Activated naive CD8-positive, alpha-beta T cell treated with anti-CD3 and anti-CD28 coated beads for 36 hours (primary cell): ENCODE measurements at regions not wholly inside any gene's neighbourhood (a gene's known extent, or its start where the extent isn't known, plus 50 kb on each side); places are given as distances from the start of the nearest gene placed in this dataset.

Experiments
- DNase-seq: peaks from one replicate; pipeline ENCODE4 v3.0.0; 2021
- H3K27ac Mint-ChIP-seq: one replicate; pipeline ENCODE4 v1.8.0; 2022; ENCODE audit warnings: mild to moderate bottlenecking, moderate library complexity, mixed read lengths
- H3K27me3 Mint-ChIP-seq: one replicate; pipeline ENCODE4 v1.8.0; 2022; ENCODE audit warnings: mild to moderate bottlenecking, mixed read lengths
- H3K36me3 Mint-ChIP-seq: one replicate; pipeline ENCODE4 v1.8.0; 2021; ENCODE audit warnings: mild to moderate bottlenecking, mixed read lengths
- H3K4me1 Mint-ChIP-seq: one replicate; pipeline ENCODE4 v1.8.0; 2021; ENCODE audit warnings: mixed read lengths
- H3K4me3 Mint-ChIP-seq: one replicate; pipeline ENCODE4 v1.8.0; 2022; ENCODE audit warnings: mild to moderate bottlenecking, moderate library complexity, mixed read lengths
- H3K9me3 Mint-ChIP-seq: one replicate; pipeline ENCODE4 v1.8.0; 2022; ENCODE audit warnings: mixed read lengths

DNA sequence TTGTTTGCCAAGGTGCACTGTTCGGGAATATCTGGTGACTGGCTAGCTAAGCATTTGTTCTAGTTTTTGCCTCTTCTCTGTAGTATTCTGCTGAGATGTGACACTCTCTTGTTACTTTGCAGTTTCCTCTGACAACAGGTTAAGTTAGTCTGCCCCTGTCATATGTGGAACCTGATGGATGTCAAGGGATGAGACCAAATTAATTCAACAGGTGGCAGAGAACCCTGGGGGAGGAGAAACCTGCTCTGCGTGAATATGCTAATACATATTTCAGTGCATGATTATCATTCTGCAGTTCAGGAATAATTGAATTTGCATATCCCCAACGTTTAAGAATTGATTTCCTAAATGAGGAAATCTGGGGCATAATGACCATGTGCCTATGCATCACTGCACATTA lies 777.3 kb downstream of the PDCD6IP start:
- H3K9me3 Mint-ChIP-seq = no peaks in the 10 kb centered on the region
- H3K27ac Mint-ChIP-seq = no peak overlapping the region
- H3K36me3 Mint-ChIP-seq = no peaks in the 10 kb centered on the region
- H3K27me3 Mint-ChIP-seq = no peaks in the 10 kb centered on the region
- no peak for DNase-seq
- no peaks in the 10 kb centered on the region for H3K4me1 Mint-ChIP-seq
- H3K4me3 Mint-ChIP-seq = no peak overlapping the region

DNA sequence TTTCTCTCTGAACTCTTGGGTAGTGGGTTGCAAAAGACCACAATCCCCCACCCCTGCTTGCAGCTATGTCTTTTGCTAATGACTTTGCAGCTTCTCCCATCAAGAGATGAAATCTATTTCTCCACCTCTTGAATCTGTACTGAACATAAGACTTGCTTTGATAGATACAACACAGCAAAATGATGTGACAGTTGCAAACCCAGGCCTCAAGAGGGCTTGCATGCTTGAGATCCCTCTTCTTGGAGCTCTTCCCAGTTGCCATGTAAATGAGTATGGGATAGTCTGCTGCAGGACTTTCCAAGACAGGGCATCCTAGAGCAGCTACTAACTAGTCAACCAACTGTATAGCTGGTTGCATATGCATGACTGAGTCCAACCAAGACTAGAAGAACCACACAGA lies 783.6 kb downstream of the PDCD6IP start:
- DNase-seq = no peak
- H3K27me3 Mint-ChIP-seq = no peaks in the 10 kb centered on the region
- no peaks in the 10 kb centered on the region for H3K9me3 Mint-ChIP-seq
- H3K36me3 Mint-ChIP-seq = no peaks in the 10 kb centered on the region
- H3K4me1 Mint-ChIP-seq = no peaks in the 10 kb centered on the region
- no peak overlapping the region for H3K27ac Mint-ChIP-seq
- H3K4me3 Mint-ChIP-seq = no peak overlapping the region

DNA sequence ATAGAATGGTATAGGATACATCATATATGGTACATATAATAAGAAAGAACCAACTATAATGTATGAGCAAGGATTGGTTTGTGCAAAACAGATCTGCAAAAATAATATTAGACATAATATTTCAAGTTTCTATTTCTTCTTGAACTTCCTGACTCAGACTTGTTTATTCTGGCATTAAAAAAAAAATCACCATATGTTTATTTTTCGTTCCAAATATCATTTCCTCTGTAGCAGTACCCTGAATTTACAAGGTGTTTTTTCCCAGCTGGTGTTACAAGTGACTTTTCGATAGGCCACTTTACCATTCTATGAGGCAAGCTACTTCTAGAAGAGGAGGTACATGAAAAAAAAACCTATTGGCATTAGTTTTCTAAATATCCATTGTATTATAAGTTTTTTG lies 785.0 kb downstream of the PDCD6IP start:
- Mint-ChIP-seq H3K27me3 (no peaks in the 10 kb centered on the region), H3K9me3 (no peaks in the 10 kb centered on the region), H3K4me3 (no peak overlapping the region), H3K27ac (no peak overlapping the region), H3K4me1 (no peaks in the 10 kb centered on the region), H3K36me3 (no peaks in the 10 kb centered on the region)
- DNase-seq = no peak

DNA sequence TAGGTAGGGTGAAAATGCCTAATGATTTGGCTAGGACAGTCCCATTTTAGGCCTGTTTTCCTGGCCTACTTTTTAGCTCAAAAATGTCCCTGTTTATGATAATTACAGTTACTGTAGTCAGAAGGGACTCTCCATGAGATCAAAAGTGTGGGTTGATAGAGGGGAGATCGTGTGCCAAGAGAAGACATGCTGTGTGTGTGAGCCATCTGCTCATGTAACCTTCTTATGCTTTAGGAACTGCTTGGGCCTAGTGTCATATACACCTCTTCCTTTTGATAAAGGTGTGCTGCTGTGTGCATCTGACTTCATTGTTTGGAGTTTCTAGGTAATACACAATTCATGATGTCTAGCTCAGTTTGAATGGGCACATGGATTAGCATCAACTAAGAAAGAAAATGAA lies 786.5 kb downstream of the PDCD6IP start:
- no peak overlapping the region for H3K4me3 Mint-ChIP-seq
- no peak for DNase-seq
- peaks cover 4% of the 10 kb centered on the region for H3K9me3 Mint-ChIP-seq
- H3K36me3 Mint-ChIP-seq = no peaks in the 10 kb centered on the region
- H3K27ac Mint-ChIP-seq = no peak overlapping the region
- H3K27me3 Mint-ChIP-seq = no peaks in the 10 kb centered on the region
- no peaks in the 10 kb centered on the region for H3K4me1 Mint-ChIP-seq

DNA sequence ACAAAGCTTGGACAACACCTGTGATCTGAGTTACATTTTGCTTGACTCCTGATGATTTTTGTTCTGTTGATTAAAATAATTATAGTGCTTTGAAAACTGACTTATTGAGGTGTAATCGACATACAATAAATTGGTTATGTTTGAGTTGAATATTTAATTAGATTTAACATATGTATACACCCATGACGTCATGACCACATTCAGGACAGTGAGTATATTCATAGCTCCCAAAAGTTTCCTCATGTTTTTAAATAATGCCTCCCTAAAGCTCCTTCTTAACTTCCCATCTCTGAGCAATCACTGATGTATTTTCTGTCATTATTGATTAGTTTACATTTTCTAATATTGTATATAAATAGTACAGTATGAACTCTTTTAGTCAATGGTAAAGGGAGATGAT lies 801.2 kb downstream of the PDCD6IP start:
- Mint-ChIP-seq H3K4me3 (no peak overlapping the region), H3K27me3 (no peaks in the 10 kb centered on the region), H3K9me3 (peaks cover 2% of the 10 kb centered on the region), H3K36me3 (no peaks in the 10 kb centered on the region), H3K4me1 (no peaks in the 10 kb centered on the region), H3K27ac (no peak overlapping the region)
- no peak for DNase-seq

DNA sequence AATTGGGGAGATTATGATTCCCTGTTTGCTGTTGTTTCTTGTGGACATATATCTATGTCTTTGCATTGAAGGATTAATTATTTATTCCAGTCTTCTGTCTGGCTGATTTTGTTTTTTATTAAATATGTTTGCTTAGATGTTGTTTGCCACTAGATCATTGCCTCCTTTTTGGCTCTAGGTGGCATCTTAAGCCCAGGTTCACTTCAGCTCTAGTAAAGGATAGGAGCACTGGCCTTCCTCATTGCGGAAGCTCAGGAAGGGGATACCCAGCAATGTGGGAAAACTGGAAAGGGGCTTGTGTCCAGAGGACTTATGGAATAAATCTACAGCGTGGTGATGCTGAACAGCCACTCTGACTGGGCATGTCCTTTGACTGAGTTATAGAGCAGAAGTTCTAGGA lies 821.6 kb downstream of the PDCD6IP start:
- no peaks in the 10 kb centered on the region for H3K36me3 Mint-ChIP-seq
- no peaks in the 10 kb centered on the region for H3K27me3 Mint-ChIP-seq
- H3K9me3 Mint-ChIP-seq = peaks cover 23% of the 10 kb centered on the region

DNA sequence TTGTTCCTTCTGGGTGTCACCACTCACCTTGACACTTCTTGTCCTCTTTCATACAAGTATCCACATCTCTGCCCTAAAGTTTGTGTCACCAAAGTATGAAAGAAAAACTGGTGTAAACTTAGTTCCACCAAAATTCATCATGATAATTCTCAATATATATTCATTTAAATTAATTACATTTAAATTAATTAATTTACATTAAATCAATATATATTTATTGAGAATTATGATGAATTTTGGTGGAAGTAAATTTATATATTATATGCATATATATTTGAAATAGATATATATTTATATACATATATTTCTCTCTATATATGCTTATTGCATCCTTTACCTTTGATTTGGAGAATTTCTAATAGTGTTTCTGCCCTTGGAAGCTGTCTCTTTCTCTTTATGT lies 828.3 kb downstream of the PDCD6IP start:
- no peak overlapping the region for H3K4me3 Mint-ChIP-seq
- H3K27me3 Mint-ChIP-seq = no peaks in the 10 kb centered on the region
- no peak overlapping the region for H3K27ac Mint-ChIP-seq
- DNase-seq = no peak
- no peaks in the 10 kb centered on the region for H3K36me3 Mint-ChIP-seq
- no peaks in the 10 kb centered on the region for H3K4me1 Mint-ChIP-seq
- H3K9me3 Mint-ChIP-seq = peaks cover 9% of the 10 kb centered on the region

More for the DNA sequence above, 821.6 kb downstream of the PDCD6IP start:
- H3K4me3 Mint-ChIP-seq = no peak overlapping the region
- DNase-seq = no peak
- no peak overlapping the region for H3K27ac Mint-ChIP-seq
- no peaks in the 10 kb centered on the region for H3K4me1 Mint-ChIP-seq

DNA sequence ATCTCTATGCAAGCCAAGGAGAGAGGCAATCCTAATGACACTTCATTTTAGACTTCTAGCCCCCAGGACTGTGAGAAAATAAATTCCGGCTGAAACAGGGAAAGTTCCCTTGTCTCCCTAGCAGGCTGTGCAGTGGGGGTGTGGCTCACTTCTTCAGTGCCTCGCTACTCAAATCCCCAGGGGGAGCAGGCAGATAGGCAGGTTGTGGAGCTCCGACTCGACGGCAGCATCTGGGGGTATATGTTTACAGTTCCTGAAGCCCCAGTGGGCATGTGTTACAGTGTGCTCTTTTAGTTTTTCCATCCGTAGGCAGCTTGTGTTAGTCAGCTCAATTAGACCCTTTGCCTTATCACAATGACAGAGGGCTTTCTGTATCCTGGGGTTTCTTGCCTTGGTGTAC lies 836.5 kb downstream of the PDCD6IP start:
- Mint-ChIP-seq H3K27ac (no peak overlapping the region), H3K36me3 (no peaks in the 10 kb centered on the region), H3K27me3 (no peaks in the 10 kb centered on the region), H3K4me3 (no peak overlapping the region), H3K9me3 (no peaks in the 10 kb centered on the region), H3K4me1 (no peaks in the 10 kb centered on the region)
- no peak for DNase-seq

DNA sequence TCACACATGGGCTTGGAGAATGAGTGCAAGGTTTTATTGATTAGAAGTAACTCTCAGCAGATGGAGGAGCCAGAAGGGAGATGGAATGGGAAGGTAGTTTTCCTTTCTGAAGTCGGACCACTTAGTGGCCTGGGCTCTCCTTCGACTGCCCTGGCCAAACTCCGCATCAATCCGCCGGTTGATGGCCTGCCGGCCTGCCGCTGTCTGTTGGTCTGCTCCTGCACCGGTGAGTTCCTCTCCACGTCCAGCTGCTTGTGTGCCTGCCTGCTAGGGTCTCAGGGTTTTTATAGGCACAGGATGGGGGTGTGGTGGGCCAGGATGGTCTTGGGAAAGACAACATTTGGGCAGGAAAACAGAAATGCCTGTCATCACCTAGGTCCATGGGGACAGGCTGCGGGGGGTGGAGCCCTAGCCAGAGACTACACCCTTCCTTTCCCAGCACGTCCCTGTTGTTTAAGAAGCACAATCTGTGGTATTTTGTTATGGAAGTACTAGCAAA lies 837.0 kb downstream of the PDCD6IP start:
- Mint-ChIP-seq H3K27me3 (no peaks in the 10 kb centered on the region), H3K4me1 (no peaks in the 10 kb centered on the region), H3K4me3 (no peak overlapping the region)

DNA sequence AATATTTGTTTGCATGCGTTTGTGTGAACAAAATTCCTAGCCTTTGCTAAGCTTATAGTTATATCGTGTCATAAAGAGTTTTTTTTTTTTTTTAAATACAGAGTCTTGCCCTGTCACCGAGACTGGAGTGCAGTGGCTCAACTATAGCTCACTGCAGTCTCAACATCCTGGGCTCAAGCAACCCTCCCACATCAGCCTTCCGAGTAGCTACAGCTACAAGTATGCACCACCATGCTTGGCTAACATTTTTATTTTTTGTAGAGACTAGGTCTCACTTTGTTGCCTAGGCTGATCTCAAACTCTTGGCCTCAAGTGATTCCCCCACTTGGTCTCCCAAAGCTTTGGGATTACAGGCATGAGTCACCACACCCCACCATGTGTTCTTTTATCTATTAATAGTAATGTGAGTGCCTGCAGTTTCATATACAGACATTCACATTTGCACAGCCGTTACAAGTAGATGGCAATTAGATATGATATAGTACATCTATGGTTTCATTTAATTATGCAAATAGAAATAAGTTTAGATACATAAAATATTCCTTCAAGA lies 848.6 kb downstream of the PDCD6IP start:
- no peak for DNase-seq
- H3K4me3 Mint-ChIP-seq = no peak overlapping the region
- no peaks in the 10 kb centered on the region for H3K9me3 Mint-ChIP-seq
- H3K4me1 Mint-ChIP-seq = no peaks in the 10 kb centered on the region
- no peaks in the 10 kb centered on the region for H3K27me3 Mint-ChIP-seq
- H3K27ac Mint-ChIP-seq = no peak overlapping the region
- H3K36me3 Mint-ChIP-seq = no peaks in the 10 kb centered on the region

More for the DNA sequence above, 837.0 kb downstream of the PDCD6IP start:
- DNase-seq = no peak
- no peaks in the 10 kb centered on the region for H3K36me3 Mint-ChIP-seq
- no peaks in the 10 kb centered on the region for H3K9me3 Mint-ChIP-seq
- no peak overlapping the region for H3K27ac Mint-ChIP-seq

DNA sequence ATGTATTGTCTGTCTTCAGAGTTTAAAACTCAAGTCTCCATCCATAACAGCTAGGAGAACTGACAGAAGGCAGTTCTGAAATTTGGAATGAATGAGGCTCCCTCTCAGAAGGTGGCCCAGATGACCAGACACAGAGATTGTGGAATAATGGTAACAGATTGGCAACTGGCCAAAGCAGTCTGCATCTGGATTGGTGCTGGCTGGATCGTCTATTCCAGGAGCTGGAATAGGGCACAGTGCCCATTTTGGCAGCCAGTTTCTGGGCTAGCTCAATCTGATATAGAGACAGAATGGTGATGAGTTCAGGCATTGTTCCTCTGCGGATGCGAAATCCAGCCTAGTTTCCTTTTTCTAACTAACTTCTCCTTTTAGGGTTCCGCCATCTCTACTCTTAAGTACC lies 851.7 kb downstream of the PDCD6IP start:
- H3K9me3 Mint-ChIP-seq = no peaks in the 10 kb centered on the region
- no peak overlapping the region for H3K4me3 Mint-ChIP-seq
- no peaks in the 10 kb centered on the region for H3K4me1 Mint-ChIP-seq
- no peak overlapping the region for H3K27ac Mint-ChIP-seq
- no peaks in the 10 kb centered on the region for H3K36me3 Mint-ChIP-seq
- peaks cover 4% of the 10 kb centered on the region for H3K27me3 Mint-ChIP-seq
- DNase-seq = no peak

DNA sequence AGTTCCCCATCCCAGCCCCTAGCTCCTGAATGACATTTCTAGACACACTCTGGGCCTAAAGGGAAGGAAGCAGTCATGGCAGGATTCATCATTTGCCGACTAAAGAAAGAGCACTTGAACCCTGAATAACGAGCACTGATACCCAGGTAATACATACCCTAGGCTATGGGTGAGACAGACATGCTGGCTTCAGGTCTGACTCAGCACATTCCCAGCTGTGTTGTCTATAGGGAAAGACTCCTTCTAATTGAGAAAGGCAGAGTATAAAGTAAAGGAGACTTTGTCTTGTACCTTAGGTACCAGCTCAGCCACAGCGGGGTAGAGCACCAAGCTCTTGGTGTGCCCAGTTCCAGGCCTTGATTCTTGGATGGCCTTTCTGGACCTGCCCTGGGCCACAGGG lies 870.5 kb downstream of the PDCD6IP start:
- no peak overlapping the region for H3K27ac Mint-ChIP-seq
- H3K36me3 Mint-ChIP-seq = no peaks in the 10 kb centered on the region
- H3K9me3 Mint-ChIP-seq = peaks cover 2% of the 10 kb centered on the region
- no peaks in the 10 kb centered on the region for H3K27me3 Mint-ChIP-seq
- no peak for DNase-seq
- H3K4me1 Mint-ChIP-seq = no peaks in the 10 kb centered on the region
- no peak overlapping the region for H3K4me3 Mint-ChIP-seq

DNA sequence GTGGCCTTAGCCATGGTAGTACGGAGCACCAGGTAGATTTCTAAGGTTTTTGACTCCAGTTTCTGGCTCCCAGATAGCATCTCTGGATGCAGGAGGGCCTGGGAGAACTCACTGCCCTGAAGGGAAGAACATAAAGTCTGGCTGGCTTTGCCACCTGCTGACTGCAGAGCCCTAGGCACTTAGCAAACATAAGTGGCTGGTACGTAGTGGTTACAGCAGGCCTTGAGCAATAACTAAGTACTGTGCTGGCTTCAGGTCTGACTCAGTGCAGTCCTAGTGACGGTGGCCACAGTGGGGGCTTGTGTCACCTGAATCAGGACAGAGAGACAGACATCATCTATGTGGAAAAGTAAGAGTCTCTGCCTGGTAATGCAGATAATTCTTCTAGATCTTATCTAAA lies 871.1 kb downstream of the PDCD6IP start:
- Mint-ChIP-seq H3K4me3 (no peak overlapping the region), H3K4me1 (no peaks in the 10 kb centered on the region), H3K27me3 (no peaks in the 10 kb centered on the region), H3K27ac (no peak overlapping the region), H3K36me3 (no peaks in the 10 kb centered on the region), H3K9me3 (peaks cover 2% of the 10 kb centered on the region)
- DNase-seq = no peak

DNA sequence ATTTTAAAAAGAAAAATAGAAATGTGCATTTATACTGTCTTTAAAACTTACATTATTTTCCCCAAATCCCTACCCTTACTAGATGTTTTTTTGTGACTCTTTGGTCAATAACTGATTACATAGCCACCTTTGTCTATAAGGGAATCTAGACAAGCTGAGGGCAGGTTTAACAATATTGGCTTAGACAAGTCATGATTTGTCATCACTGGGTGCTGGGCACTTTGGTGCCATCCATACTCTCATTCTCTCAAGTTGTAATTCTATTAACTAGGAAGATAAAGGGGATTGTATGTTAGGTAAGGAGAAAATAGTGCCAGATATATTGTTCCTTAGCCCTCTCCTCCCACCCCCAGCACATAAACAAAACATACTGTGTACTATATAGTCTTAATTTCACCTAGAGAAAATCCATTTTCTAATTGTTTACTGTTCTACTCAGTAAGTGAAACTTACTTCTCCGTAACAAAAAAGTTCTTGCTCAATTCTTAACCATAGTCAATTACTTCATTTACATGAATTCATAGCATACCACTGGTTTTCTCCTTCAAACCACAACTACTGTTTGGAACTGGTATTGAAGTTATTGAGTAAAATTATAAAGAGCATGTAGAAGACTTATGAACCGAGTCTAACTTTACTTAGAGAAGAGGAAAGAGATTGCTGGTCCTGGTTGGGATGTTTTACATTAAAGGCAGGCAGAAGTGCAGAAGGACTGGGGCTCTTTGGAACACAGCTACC lies 877.1 kb downstream of the PDCD6IP start:
- Mint-ChIP-seq H3K4me1 (no peaks in the 10 kb centered on the region), H3K4me3 (no peak overlapping the region), H3K27me3 (no peaks in the 10 kb centered on the region), H3K27ac (no peak overlapping the region), H3K36me3 (no peaks in the 10 kb centered on the region), H3K9me3 (peaks cover 5% of the 10 kb centered on the region)
- no peak for DNase-seq

DNA sequence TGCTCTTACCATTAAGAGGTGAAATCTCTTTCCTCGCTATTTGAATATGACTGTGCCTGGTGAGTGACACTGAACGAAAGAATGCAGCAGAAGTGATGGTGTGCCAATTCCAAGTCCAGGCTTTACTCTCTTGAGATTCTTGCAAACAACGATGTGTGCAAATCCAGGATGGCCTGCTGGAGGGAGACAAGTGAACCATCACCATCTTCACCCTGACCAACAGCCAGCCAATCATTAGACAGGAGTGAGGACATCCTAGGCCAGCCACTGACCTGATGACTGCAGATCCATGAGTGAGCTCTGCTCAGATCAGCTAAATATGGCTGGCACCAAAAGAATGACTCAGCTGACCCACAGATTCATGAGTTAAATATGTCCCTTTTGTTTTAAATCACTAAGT lies 878.0 kb downstream of the PDCD6IP start:
- Mint-ChIP-seq H3K9me3 (peaks cover 5% of the 10 kb centered on the region), H3K4me3 (no peak overlapping the region), H3K27ac (no peak overlapping the region), H3K36me3 (no peaks in the 10 kb centered on the region), H3K4me1 (no peaks in the 10 kb centered on the region), H3K27me3 (no peaks in the 10 kb centered on the region)
- no peak for DNase-seq

DNA sequence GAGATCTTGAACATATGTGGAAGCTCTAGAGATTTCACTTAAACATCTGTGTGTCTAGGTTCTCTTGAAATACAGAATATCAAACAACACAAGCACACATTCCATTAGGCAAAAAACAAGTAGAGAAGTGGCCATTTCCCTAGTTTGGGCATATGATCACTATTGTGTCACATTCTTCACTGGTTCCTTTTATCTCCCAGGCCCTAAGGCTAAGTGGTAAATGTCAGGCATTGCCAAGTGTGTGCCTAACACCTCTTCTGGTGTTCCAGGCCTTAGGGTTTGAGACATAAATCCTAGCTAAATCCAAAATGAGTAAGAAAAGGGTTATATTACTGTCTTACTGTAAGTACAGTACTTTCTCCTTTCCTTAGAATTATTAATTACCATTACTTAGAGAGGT lies 880.1 kb downstream of the PDCD6IP start:
- Mint-ChIP-seq H3K9me3 (peaks cover 3% of the 10 kb centered on the region), H3K36me3 (no peaks in the 10 kb centered on the region), H3K4me3 (no peak overlapping the region), H3K27me3 (no peaks in the 10 kb centered on the region), H3K4me1 (no peaks in the 10 kb centered on the region), H3K27ac (no peak overlapping the region)
- DNase-seq = no peak
